Astrocyte (in vitro differentiated cells and primary cell): ENCODE measurements at regions not wholly inside any gene's neighbourhood (a gene's known extent, or its start where the extent isn't known, plus 50 kb on each side); places are given as distances from the start of the nearest gene placed in this dataset.

Experiments
- DNase-seq: peaks from one replicate; pipeline ENCODE4 v3.0.0-alpha.2; 2010; ENCODE audit warnings: low read depth
- FAIRE-seq: peaks from 2 replicates; lab custom pipeline; 2011; peaks lifted over from hg19 to GRCh38; lab: Jason Lieb, UNC
- H2AFZ ChIP-seq: 2 replicates; pipeline ENCODE4 v1.6.0; 2012; ENCODE audit warnings: low read depth, low read length, inconsistent platforms
- H3K27ac ChIP-seq: 2 replicates; pipeline ENCODE4 v1.5.1; 2011; ENCODE audit warnings: low read depth, low read length, inconsistent platforms
- H3K27me3 ChIP-seq: 2 replicates; pipeline ENCODE4 v1.6.0; 2011; ENCODE audit warnings: low read length, inconsistent platforms; ENCODE audit not compliant: insufficient read depth
- H3K36me3 ChIP-seq: 2 replicates; pipeline ENCODE4 v1.5.1; 2011; ENCODE audit warnings: low read length, inconsistent platforms; ENCODE audit not compliant: insufficient read depth
- H3K4me1 ChIP-seq: 2 replicates; pipeline ENCODE4 v1.5.1; 2011; ENCODE audit warnings: low read length, inconsistent platforms; ENCODE audit not compliant: insufficient read depth
- H3K4me2 ChIP-seq: 2 replicates; pipeline ENCODE4 v1.6.0; 2012; ENCODE audit warnings: low read length, inconsistent platforms
- H3K4me3 ChIP-seq: 2 replicates; pipeline ENCODE4 v1.5.1; 2011; ENCODE audit warnings: low read depth, mild to moderate bottlenecking, low read length, inconsistent platforms; ENCODE audit not compliant: insufficient read depth
- H3K79me2 ChIP-seq: 2 replicates; pipeline ENCODE4 v1.6.0; 2012; ENCODE audit warnings: mild to moderate bottlenecking, low read length, inconsistent platforms; ENCODE audit not compliant: insufficient read depth
- H3K9ac ChIP-seq: 2 replicates; pipeline ENCODE4 v1.6.0; 2012; ENCODE audit warnings: mild to moderate bottlenecking, low read length, inconsistent platforms
- H3K9me3 ChIP-seq: 2 replicates; pipeline ENCODE4 v1.5.1; 2012; ENCODE audit warnings: low read depth, mild to moderate bottlenecking, low read length, inconsistent platforms; ENCODE audit not compliant: insufficient read depth
- H4K20me1 ChIP-seq: 2 replicates; pipeline ENCODE4 v1.6.0; 2012; ENCODE audit warnings: low read length, inconsistent platforms; ENCODE audit not compliant: insufficient read depth
- H3K27ac Mint-ChIP-seq: one replicate; pipeline ENCODE4 v1.8.0; 2021; ENCODE audit warnings: mild to moderate bottlenecking, mixed read lengths; ENCODE audit not compliant: unreplicated experiment
- H3K27me3 Mint-ChIP-seq: one replicate; pipeline ENCODE4 v1.8.0; 2021; ENCODE audit warnings: low read depth, mixed read lengths; ENCODE audit not compliant: unreplicated experiment
- H3K36me3 Mint-ChIP-seq: one replicate; pipeline ENCODE4 v1.8.0; 2021; ENCODE audit warnings: low read depth, mixed read lengths; ENCODE audit not compliant: unreplicated experiment
- H3K4me1 Mint-ChIP-seq: one replicate; pipeline ENCODE4 v1.8.0; 2021; ENCODE audit warnings: low read depth, mixed read lengths; ENCODE audit not compliant: unreplicated experiment
- H3K4me3 Mint-ChIP-seq: one replicate; pipeline ENCODE4 v1.8.0; 2021; ENCODE audit warnings: mild to moderate bottlenecking, moderate library complexity, mixed read lengths; ENCODE audit not compliant: unreplicated experiment
- H3K9me3 Mint-ChIP-seq: one replicate; pipeline ENCODE4 v1.8.0; 2021; ENCODE audit warnings: mild to moderate bottlenecking, mixed read lengths; ENCODE audit not compliant: unreplicated experiment
- EZH2 ChIP-seq: IDR thresholded peaks from 2 replicates; pipeline ENCODE4 v1.6.1; 2012; ENCODE audit warnings: mild to moderate bottlenecking, low read length, inconsistent platforms; ENCODE audit not compliant: insufficient read depth
- TF ChIP-seq, protein P1 (sequence below): IDR thresholded peaks from 2 replicates; pipeline ENCODE4 v1.5.1; 2011; ENCODE audit warnings: low read depth, mild to moderate bottlenecking, inconsistent platforms, low read length, moderate library complexity; ENCODE audit not compliant: insufficient read depth

GRCh38 chr14:76293221-76293620 lies 82.7 kb upstream of the ESRRB start:
- no peak overlapping the region for H3K27ac ChIP-seq
- Mint-ChIP-seq H3K9me3 (peaks cover 3% of the 10 kb centered on the region), H3K4me1 (peaks cover 4% of the 10 kb centered on the region), H3K36me3 (no peaks in the 10 kb centered on the region), H3K4me3 (no peak overlapping the region), H3K27me3 (peaks cover 13% of the 10 kb centered on the region), H3K27ac (no peak overlapping the region)
- H3K9ac ChIP-seq: no peak overlapping the region
- H4K20me1 ChIP-seq: no peaks in the 10 kb centered on the region
- DNase-seq (no peak), FAIRE-seq (no peak)
- H3K4me3 ChIP-seq: no peak overlapping the region
- H3K79me2 ChIP-seq: no peaks in the 10 kb centered on the region
- H3K9me3 ChIP-seq: no peaks in the 10 kb centered on the region
- H3K4me2 ChIP-seq: no peak overlapping the region
- TF ChIP-seq, protein P1, sequence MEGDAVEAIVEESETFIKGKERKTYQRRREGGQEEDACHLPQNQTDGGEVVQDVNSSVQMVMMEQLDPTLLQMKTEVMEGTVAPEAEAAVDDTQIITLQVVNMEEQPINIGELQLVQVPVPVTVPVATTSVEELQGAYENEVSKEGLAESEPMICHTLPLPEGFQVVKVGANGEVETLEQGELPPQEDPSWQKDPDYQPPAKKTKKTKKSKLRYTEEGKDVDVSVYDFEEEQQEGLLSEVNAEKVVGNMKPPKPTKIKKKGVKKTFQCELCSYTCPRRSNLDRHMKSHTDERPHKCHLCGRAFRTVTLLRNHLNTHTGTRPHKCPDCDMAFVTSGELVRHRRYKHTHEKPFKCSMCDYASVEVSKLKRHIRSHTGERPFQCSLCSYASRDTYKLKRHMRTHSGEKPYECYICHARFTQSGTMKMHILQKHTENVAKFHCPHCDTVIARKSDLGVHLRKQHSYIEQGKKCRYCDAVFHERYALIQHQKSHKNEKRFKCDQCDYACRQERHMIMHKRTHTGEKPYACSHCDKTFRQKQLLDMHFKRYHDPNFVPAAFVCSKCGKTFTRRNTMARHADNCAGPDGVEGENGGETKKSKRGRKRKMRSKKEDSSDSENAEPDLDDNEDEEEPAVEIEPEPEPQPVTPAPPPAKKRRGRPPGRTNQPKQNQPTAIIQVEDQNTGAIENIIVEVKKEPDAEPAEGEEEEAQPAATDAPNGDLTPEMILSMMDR: no peak
- no peak for TF ChIP-seq EZH2
- peaks cover 2% of the 10 kb centered on the region for H3K27me3 ChIP-seq
- H3K36me3 ChIP-seq: no peaks in the 10 kb centered on the region
- H2AFZ ChIP-seq: no peak overlapping the region
- no peaks in the 10 kb centered on the region for H3K4me1 ChIP-seq

DNA sequence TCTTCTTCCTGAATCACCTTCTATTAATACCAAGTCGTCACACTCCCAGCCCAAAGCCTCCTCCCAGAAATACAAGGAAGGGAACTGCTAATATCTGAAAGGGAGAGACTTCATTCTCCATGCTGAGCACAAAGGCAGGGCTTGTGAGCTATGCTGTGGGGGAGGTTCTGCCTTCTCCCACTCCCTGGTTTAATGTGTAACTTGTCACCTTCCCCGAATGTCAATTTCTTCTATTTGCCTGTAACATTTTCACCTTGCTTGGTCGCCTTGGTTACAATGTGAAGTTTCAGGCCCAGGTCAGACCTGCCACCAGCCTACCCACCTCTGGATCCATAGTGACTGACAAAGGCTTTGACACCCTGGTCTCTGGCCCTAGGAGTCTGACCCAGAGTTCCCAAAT lies 82.0 kb upstream of the ESRRB start:
- Histone ChIP-seq H3K9me3 (no peaks in the 10 kb centered on the region), H2AFZ (no peak overlapping the region), H4K20me1 (no peaks in the 10 kb centered on the region), H3K79me2 (no peaks in the 10 kb centered on the region), H3K36me3 (no peaks in the 10 kb centered on the region), H3K4me1 (no peaks in the 10 kb centered on the region), H3K27me3 (peaks cover 2% of the 10 kb centered on the region), H3K4me2 (no peak overlapping the region), H3K27ac (no peak overlapping the region), H3K4me3 (no peak overlapping the region), H3K9ac (no peak overlapping the region)
- DNase-seq: no peak
- Mint-ChIP-seq H3K36me3 (no peaks in the 10 kb centered on the region), H3K27me3 (peaks cover 18% of the 10 kb centered on the region), H3K4me3 (no peak overlapping the region), H3K9me3 (peaks cover 3% of the 10 kb centered on the region), H3K27ac (no peak overlapping the region), H3K4me1 (peaks cover 4% of the 10 kb centered on the region)
- TF ChIP-seq, protein P1: no peak
- TF ChIP-seq EZH2: no peak
- FAIRE-seq: no peak

- Histone ChIP-seq H3K27ac (no peak overlapping the region), H3K79me2 (no peaks in the 10 kb centered on the region), H2AFZ (no peak overlapping the region), H3K9me3 (no peaks in the 10 kb centered on the region), H3K9ac (no peak overlapping the region), H3K4me3 (no peak overlapping the region), H4K20me1 (no peaks in the 10 kb centered on the region), H3K27me3 (peaks cover 2% of the 10 kb centered on the region), H3K4me1 (no peaks in the 10 kb centered on the region), H3K36me3 (no peaks in the 10 kb centered on the region), H3K4me2 (no peak overlapping the region)
- Mint-ChIP-seq H3K27me3 (peaks cover 18% of the 10 kb centered on the region), H3K4me3 (no peak overlapping the region), H3K27ac (no peak overlapping the region), H3K4me1 (peaks cover 4% of the 10 kb centered on the region), H3K36me3 (no peaks in the 10 kb centered on the region), H3K9me3 (peaks cover 3% of the 10 kb centered on the region)
- no peak for FAIRE-seq
- no peak for TF ChIP-seq EZH2
- TF ChIP-seq, protein P1: no peak
- no peak for DNase-seq
Measured at GRCh38 chr14:76294876-76295275, 81.1 kb upstream of the ESRRB start.
